HG02571 (cell line): ENCODE measurements at regions not wholly inside any gene's neighbourhood (a gene's known extent, or its start where the extent isn't known, plus 50 kb on each side); places are given as distances from the start of the nearest gene placed in this dataset.
"Not testable (repeated sequence)": the region's sequence is repeated elsewhere in the genome, so short reads cannot be mapped to it uniquely, and the experiment has no call there.

ENCODE experiments used
- ATAC-seq: cut with Tn5 transposase; IDR thresholded peaks from one replicate; pipeline ENCODE4 v1.9.1; 2021; ENCODE audit warnings: mild to moderate bottlenecking, moderate library complexity; ENCODE audit not compliant: unreplicated experiment

DNA sequence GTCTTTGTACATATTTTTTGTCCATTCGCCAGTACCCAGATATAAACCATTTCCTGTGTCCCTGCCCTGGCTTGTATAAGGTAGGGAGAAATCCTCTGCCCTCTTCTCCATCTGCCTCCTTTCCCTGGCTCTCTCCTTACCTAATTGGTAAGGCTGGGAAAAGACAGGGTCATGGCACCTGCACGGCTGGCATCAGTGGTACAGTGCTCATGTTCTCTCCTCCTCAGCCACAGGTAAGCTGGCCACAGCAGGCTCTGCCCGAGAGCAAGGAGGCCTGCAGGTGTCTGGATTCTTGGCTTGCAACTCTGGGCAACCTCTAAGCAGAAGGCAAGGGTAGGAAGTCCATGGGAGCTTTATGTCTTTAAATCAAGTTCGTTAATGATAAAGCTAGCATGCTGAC lies 419.9 kb downstream of the BUD13 start:
- no peak for ATAC-seq

- ATAC-seq: no peak
These were observed 424.6 kb downstream of the BUD13 start for GRCh38 chr11:116348226-116348625.

- no peak for ATAC-seq
These were observed 427.2 kb downstream of the BUD13 start for GRCh38 chr11:116345575-116345974.

GRCh38 chr11:116344601-116345000 lies 428.2 kb downstream of the BUD13 start:
- no peak for ATAC-seq

- ATAC-seq: no peak
These were observed 429.5 kb downstream of the BUD13 start for GRCh38 chr11:116343270-116343669.

DNA sequence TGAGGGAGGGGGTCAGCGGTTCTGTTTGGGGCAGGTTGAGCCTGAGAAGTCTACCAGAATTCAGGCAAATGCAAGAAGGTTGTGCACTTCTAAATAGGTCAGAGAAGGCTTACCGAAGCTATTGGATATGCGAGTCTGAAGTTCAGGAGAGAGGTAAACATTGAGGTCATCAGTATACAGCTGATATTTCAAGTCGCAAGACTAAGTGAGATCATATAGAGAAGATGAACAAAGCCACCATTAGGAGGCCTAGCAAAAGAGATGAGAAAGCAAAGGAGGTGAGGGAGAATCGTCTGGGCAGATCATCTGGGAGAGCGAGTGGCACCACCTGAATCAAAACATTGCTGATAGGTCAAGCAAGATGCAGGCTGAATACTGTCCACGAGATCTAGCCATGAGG lies 430.6 kb downstream of the BUD13 start:
- ATAC-seq: no peak

DNA sequence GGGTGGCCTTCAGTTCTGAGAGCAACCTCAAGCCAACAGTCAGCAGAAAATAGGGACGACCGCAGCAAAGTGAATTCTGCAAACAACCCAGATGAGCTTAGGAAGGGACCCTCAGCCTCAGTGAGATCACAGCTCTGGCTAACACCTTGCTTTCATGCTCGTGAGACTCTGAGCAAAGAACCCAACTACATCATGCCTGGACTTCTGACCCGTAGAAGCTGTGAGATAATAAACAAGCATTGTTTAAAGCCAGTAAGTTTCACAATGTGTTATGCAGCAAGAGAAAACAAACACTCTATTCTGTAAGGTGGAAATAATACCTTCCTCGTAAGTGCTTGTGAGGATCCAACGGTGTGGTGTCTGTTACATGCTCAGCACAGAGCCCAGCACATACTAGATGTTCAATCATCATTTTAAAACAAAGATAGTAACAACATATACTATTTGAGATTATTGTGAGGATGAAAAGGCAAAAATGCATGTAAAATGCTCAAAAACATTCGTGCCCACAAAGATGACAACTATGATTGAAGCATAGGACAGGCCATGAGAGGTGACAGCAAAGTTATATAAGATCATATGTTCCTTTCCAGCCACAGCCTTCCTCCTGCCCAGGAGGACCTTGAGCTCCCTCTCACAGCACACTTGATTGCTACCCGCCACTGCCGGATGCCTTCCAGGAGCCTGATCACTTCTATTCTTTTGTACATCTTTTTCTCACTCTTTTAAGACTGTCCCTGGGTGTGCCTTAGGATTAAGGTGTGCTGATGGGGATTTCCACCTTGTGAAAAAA lies 433.3 kb downstream of the BUD13 start:
- ATAC-seq: no peak

DNA sequence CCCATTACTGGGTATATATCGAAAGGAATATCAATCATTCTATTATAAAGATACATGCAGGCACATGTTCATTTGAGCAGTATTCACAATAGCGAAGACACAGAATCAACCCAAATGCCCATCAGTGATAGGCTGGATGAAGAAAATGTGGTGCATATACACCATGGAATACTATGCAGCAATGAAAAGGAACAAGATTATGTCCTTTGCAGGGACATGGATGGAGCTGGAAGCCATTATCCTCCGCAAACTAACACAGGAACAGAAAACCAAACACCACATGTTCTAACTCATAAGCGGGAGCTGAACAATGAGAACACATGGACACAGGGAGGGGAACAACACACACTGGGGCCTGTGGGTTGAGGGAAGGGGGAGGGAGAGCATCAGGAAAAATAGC lies 434.3 kb downstream of the BUD13 start:
- ATAC-seq: not testable (repeated sequence)

- no peak for ATAC-seq
These were observed 436.2 kb downstream of the BUD13 start for GRCh38 chr11:116336540-116336939.

GRCh38 chr11:116335891-116336290 lies 436.9 kb downstream of the BUD13 start:
- ATAC-seq: no peak

DNA sequence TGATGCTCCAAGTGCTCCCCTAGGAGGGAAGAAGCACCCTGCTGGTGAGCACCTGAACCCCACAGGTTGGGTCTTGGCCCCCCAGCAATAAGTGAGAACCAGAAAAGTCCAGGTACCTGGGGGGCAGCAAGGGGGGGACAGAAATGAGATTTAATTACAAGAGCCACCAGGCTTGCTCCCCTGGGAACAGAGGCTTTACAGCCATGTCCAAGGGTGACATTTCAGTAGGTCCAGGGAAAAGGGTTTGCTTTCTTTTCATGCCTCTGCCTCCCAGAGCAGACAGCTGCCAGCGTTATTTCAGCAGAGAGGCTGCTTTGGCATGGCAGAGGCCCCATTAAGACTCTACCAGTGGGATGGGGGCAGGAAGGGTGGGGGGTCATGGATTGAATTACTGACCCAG lies 437.7 kb downstream of the BUD13 start:
- ATAC-seq: no peak

DNA sequence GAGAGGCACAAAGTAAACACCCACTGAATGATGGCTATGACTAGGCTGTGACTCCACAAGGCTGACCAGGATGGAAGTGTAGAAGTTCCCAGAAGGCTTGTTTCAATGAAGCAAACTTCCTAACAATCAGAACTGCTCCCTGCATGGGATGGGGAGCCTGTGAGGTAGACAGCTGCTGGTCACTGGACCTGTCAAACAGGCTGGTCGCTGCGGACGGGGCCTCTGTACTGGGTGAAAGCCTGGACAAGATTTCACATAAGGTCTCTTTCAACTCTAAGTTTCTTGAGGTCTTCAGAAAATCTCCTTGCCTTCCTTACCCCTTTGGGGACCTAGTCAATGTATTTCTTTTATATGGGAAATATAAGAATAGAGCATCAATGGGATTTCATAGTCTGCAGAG lies 438.2 kb downstream of the BUD13 start:
- no peak for ATAC-seq

- no peak for ATAC-seq
These were observed 439.7 kb downstream of the BUD13 start for GRCh38 chr11:116333001-116333535.

DNA sequence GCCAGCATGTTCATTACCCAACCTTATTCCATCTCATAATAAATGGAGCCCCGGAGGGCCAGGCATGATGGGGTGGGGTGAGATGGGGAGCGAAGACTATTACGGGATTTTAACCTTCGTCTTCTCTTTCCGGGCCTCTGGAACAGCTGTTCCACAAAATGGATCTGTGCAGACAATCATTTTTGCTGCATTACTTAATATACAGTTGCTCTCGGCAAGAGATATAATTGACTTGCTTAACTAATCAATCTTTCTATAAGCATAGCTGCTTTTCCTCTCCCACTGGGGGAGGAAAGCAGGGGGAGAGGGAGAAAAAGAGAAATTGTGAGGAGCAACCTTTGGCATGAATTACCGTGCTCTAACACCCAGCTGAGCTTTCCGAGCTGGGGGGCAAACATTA lies 440.4 kb downstream of the BUD13 start:
- no peak for ATAC-seq

GRCh38 chr11:116331381-116331780 lies 441.4 kb downstream of the BUD13 start:
- ATAC-seq: no peak

GRCh38 chr11:116330439-116331185 lies 442.2 kb downstream of the BUD13 start:
- ATAC-seq: no peak

GRCh38 chr11:116329354-116330090 lies 443.3 kb downstream of the BUD13 start:
- no peak for ATAC-seq

GRCh38 chr11:116328851-116329250 lies 443.9 kb downstream of the BUD13 start:
- ATAC-seq: no peak

DNA sequence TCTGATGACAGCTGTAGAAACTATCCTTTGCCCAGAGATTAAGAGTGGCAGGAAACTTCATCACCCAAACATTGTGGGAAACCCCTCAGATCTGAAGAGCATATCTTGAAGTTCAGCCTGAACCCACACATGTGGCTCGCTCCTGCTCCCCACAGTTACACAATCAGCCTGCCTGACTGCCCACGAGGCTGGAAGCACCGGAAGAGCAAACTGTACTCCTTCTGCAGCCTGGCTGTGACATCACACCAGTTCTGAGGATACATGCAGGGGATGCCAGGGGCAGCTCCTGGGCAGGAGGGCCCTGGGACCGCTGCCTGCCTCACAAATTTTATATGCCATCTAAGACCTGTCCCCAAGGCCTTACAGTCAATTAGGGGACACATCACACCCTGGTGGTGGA lies 444.4 kb downstream of the BUD13 start:
- ATAC-seq: no peak

GRCh38 chr11:116326146-116326545 lies 446.6 kb downstream of the BUD13 start:
- ATAC-seq: no peak

- no peak for ATAC-seq
These were observed 447.5 kb downstream of the BUD13 start for GRCh38 chr11:116325247-116325646.
